HepG2 (cell line): ENCODE measurements at regions not wholly inside any gene's neighbourhood (a gene's known extent, or its start where the extent isn't known, plus 50 kb on each side); places are given as distances from the start of the nearest gene placed in this dataset.
A peak's percentile ranks its signal among the peaks of the same experiment; 100 is the strongest.

Experiments
- NFIB ChIP-seq: sonication (generic); formaldehyde crosslinking; IDR thresholded peaks from 2 replicates; pipeline ENCODE4 v1.9.0; 2021; ENCODE audit warnings: missing genetic modification reagents, mild to moderate bottlenecking, borderline replicate concordance
- PRDM4 ChIP-seq: sonication (generic); formaldehyde crosslinking; IDR thresholded peaks from 2 replicates; pipeline ENCODE4 v1.9.0; 2021; ENCODE audit warnings: missing genetic modification reagents, borderline replicate concordance
- ZBTB49 ChIP-seq: sonication (generic); formaldehyde crosslinking; IDR thresholded peaks from 2 replicates; pipeline ENCODE4 v1.4.0; 2020; ENCODE audit warnings: missing genetic modification reagents, borderline replicate concordance
- ZNF382 ChIP-seq: sonication (generic); formaldehyde crosslinking; IDR thresholded peaks from 2 replicates; pipeline ENCODE4 v1.5.0; 2020; ENCODE audit warnings: missing genetic modification reagents, mild to moderate bottlenecking, borderline replicate concordance
- ZNF407 ChIP-seq: sonication (generic); formaldehyde crosslinking; IDR thresholded peaks from one replicate; pipeline ENCODE4 v1.5.1; 2020; ENCODE audit warnings: mild to moderate bottlenecking, missing genetic modification reagents; ENCODE audit errors: not compliant biosample characterization
- ZNF546 ChIP-seq: sonication (generic); formaldehyde crosslinking; conservative IDR thresholded peaks from 2 replicates; pipeline ENCODE4 v1.8.1; 2023; ENCODE audit warnings: mild to moderate bottlenecking, missing genetic modification reagents
- ZNF609 ChIP-seq: sonication (generic); formaldehyde crosslinking; IDR thresholded peaks from 2 replicates; pipeline ENCODE4 v1.4.0; 2020; ENCODE audit warnings: mild to moderate bottlenecking, missing genetic modification reagents, borderline replicate concordance
- ZNF850 ChIP-seq: sonication (generic); formaldehyde crosslinking; conservative IDR thresholded peaks from 2 replicates; pipeline ENCODE4 v1.9.0; 2021; ENCODE audit warnings: mild to moderate bottlenecking, missing genetic modification reagents

GRCh38 chr11:43576803-43577521 lies 103.6 kb upstream of the HSD17B12 start (continued):
- TF ChIP-seq ZNF407 (CRISPR knock-in tag) (no peak), PRDM4 (CRISPR knock-in tag) (no peak), ZNF382 (no peak), ZNF609 (CRISPR knock-in tag) (no peak), ZNF546 (no peak), ZNF850 (CRISPR knock-in tag) (no peak), NFIB (CRISPR knock-in tag) (no peak), ZBTB49 (CRISPR knock-in tag) (peak; percentile 77; the same call in 1 of the 2 replicates)
